HEK293 (cell line): ENCODE measurements at regions not wholly inside any gene's neighbourhood (a gene's known extent, or its start where the extent isn't known, plus 50 kb on each side); places are given as distances from the start of the nearest gene placed in this dataset.

Experiments used
- CTCF ChIA-PET: fragments of 350-600 bp; formaldehyde crosslinking; extraction: SDS; loops from one replicate; lab custom pipeline; 2021; ENCODE audit warnings: antibody characterized with exemption; lab: Yijun Ruan, JAX
- POLR2A ChIA-PET: fragments of 300-600 bp; formaldehyde crosslinking; extraction: SDS; loops from one replicate; lab custom pipeline; 2020; ENCODE audit warnings: antibody characterized with exemption, inconsistent platforms; lab: Yijun Ruan, JAX
- H3K27ac ChIP-seq: fragments of 200-500 bp; sonication (Bioruptor generic); 2 replicates; pipeline ENCODE4 v1.5.1; 2014; ENCODE audit warnings: low read depth, low read length, control low read depth, inconsistent platforms; ENCODE audit errors: extremely low read depth
- H3K36me3 ChIP-seq, 2 experiments: fragments of 200-500 bp in 1 of 2; sonication (Bioruptor generic) in 1 of 2; 1 replicate in 1 of 2; 2 replicates in 1 of 2; pipeline ENCODE4 v1.5.1; 2014 to 2017; ENCODE audit warnings: inconsistent platforms in 2 of 2, low read length in 2 of 2; ENCODE audit not compliant: control insufficient read depth in 2 of 2, insufficient read depth in 1 of 2
- H3K4me1 ChIP-seq: fragments of 200-500 bp; sonication (Bioruptor generic); 2 replicates; pipeline ENCODE4 v1.5.1; 2014; ENCODE audit warnings: mild to moderate bottlenecking, low read length, inconsistent platforms; ENCODE audit not compliant: control insufficient read depth, insufficient read depth
- H3K4me3 ChIP-seq: 2 replicates; pipeline ENCODE4 v1.5.1; 2011; ENCODE audit warnings: low read depth, mild to moderate bottlenecking, control low read depth, low read length, moderate library complexity
- H3K9me3 ChIP-seq: fragments of 200-500 bp; sonication (Bioruptor generic); 2 replicates; pipeline ENCODE4 v1.5.1; 2014; ENCODE audit warnings: low read depth, low read length, inconsistent platforms; ENCODE audit not compliant: control insufficient read depth, insufficient read depth
- AEBP2 ChIP-seq: fragments of 450-650 bp; formaldehyde crosslinking; IDR thresholded peaks from 2 replicates; pipeline ENCODE4 v1.5.1; 2016; ENCODE audit warnings: missing biosample characterization, missing genetic modification characterization, borderline replicate concordance
- GFI1B ChIP-seq: fragments of 450-650 bp; formaldehyde crosslinking; IDR thresholded peaks from 2 replicates; pipeline ENCODE4 v1.5.1; 2016; ENCODE audit warnings: missing biosample characterization, missing genetic modification characterization
- HOXA7 ChIP-seq: sonication (generic); formaldehyde crosslinking; IDR thresholded peaks from 2 replicates; pipeline ENCODE4 v1.8.1; 2022; ENCODE audit warnings: missing genetic modification reagents, borderline replicate concordance
- KLF1 ChIP-seq: fragments of 450-650 bp; formaldehyde crosslinking; IDR thresholded peaks from 2 replicates; pipeline ENCODE4 v1.5.1; 2016; ENCODE audit warnings: missing biosample characterization, missing genetic modification characterization
- MEIS1 ChIP-seq: sonication (generic); formaldehyde crosslinking; IDR thresholded peaks from 2 replicates; pipeline ENCODE4 v1.8.1; 2022; ENCODE audit warnings: missing genetic modification reagents, mild to moderate bottlenecking, borderline replicate concordance
- PBX3 ChIP-seq: sonication (generic); formaldehyde crosslinking; IDR thresholded peaks from 2 replicates; pipeline ENCODE4 v1.8.1; 2022; ENCODE audit warnings: mild to moderate bottlenecking, moderate library complexity, missing genetic modification reagents
- PRDM10 ChIP-seq: fragments of 450-650 bp; formaldehyde crosslinking; IDR thresholded peaks from 2 replicates; pipeline ENCODE4 v1.5.1; 2016; ENCODE audit warnings: missing biosample characterization, missing genetic modification characterization
- TCF7L2 ChIP-seq: IDR thresholded peaks from 2 replicates; pipeline ENCODE4 v1.6.1; 2011; ENCODE audit warnings: low read depth, mild to moderate bottlenecking, inconsistent platforms, low read length, moderate library complexity, borderline replicate concordance
- ZBTB20 ChIP-seq: fragments of 450-650 bp; formaldehyde crosslinking; IDR thresholded peaks from 2 replicates; pipeline ENCODE4 v1.5.1; 2016; ENCODE audit warnings: missing biosample characterization, missing genetic modification characterization
- ZBTB44 ChIP-seq: fragments of 450-650 bp; IDR thresholded peaks from 2 replicates; pipeline ENCODE4 v1.5.1; 2018; ENCODE audit warnings: missing biosample characterization, mild to moderate bottlenecking, missing genetic modification characterization
- ZBTB7A ChIP-seq: fragments of 450-650 bp; formaldehyde crosslinking; IDR thresholded peaks from 2 replicates; pipeline ENCODE4 v1.5.1; 2016; ENCODE audit warnings: low read depth, missing biosample characterization, missing genetic modification characterization
- ZFP37 ChIP-seq: fragments of 450-650 bp; formaldehyde crosslinking; IDR thresholded peaks from 2 replicates; pipeline ENCODE4 v1.5.1; 2016; ENCODE audit warnings: missing biosample characterization, missing genetic modification characterization
- ZNF184 ChIP-seq: fragments of 450-650 bp; IDR thresholded peaks from 2 replicates; pipeline ENCODE4 v1.5.1; 2018; ENCODE audit warnings: missing biosample characterization, mild to moderate bottlenecking, missing genetic modification characterization
- ZNF202 ChIP-seq: fragments of 450-650 bp; formaldehyde crosslinking; IDR thresholded peaks from 2 replicates; pipeline ENCODE4 v1.5.1; 2016; ENCODE audit warnings: missing biosample characterization, missing genetic modification characterization, borderline replicate concordance
- ZNF214 ChIP-seq: fragments of 450-650 bp; formaldehyde crosslinking; IDR thresholded peaks from 2 replicates; pipeline ENCODE4 v1.5.1; 2017; ENCODE audit warnings: missing biosample characterization, mild to moderate bottlenecking, missing genetic modification characterization, borderline replicate concordance
- ZNF266 ChIP-seq: fragments of 450-650 bp; formaldehyde crosslinking; IDR thresholded peaks from 2 replicates; pipeline ENCODE4 v1.5.1; 2016; ENCODE audit warnings: missing biosample characterization, missing genetic modification characterization, low read depth
- ZNF354C ChIP-seq: fragments of 450-650 bp; formaldehyde crosslinking; IDR thresholded peaks from 2 replicates; pipeline ENCODE4 v1.5.1; 2016; ENCODE audit warnings: missing biosample characterization, missing genetic modification characterization, low read depth, borderline replicate concordance
- ZNF362 ChIP-seq: fragments of 450-650 bp; formaldehyde crosslinking; IDR thresholded peaks from 2 replicates; pipeline ENCODE4 v1.5.1; 2016; ENCODE audit warnings: missing biosample characterization, missing genetic modification characterization
- ZNF433 ChIP-seq: fragments of 450-650 bp; formaldehyde crosslinking; IDR thresholded peaks from 2 replicates; pipeline ENCODE4 v1.5.1; 2016; ENCODE audit warnings: missing biosample characterization, missing genetic modification characterization, low read depth
- ZNF585B ChIP-seq: fragments of 450-650 bp; formaldehyde crosslinking; IDR thresholded peaks from 2 replicates; pipeline ENCODE4 v1.5.1; 2016; ENCODE audit warnings: missing biosample characterization, missing genetic modification characterization
- ZNF701 ChIP-seq: fragments of 450-650 bp; formaldehyde crosslinking; IDR thresholded peaks from 2 replicates; pipeline ENCODE4 v1.5.1; 2016; ENCODE audit warnings: missing biosample characterization, missing genetic modification characterization
- ZNF707 ChIP-seq: fragments of 450-650 bp; formaldehyde crosslinking; IDR thresholded peaks from 2 replicates; pipeline ENCODE4 v1.5.1; 2016; ENCODE audit warnings: missing biosample characterization, missing genetic modification characterization
- ZNF776 ChIP-seq: fragments of 450-650 bp; formaldehyde crosslinking; IDR thresholded peaks from 2 replicates; pipeline ENCODE4 v1.5.0; 2017; ENCODE audit warnings: missing biosample characterization, missing genetic modification characterization, borderline replicate concordance
- ZNF791 ChIP-seq: fragments of 450-650 bp; formaldehyde crosslinking; IDR thresholded peaks from 2 replicates; pipeline ENCODE4 v1.5.1; 2016; ENCODE audit warnings: missing biosample characterization, missing genetic modification characterization
- ZNF830 ChIP-seq: fragments of 450-650 bp; IDR thresholded peaks from 2 replicates; pipeline ENCODE4 v1.5.0; 2018; ENCODE audit warnings: missing biosample characterization, missing genetic modification characterization, low read depth, mild to moderate bottlenecking, moderate library complexity
- ZSCAN18 ChIP-seq: fragments of 450-650 bp; formaldehyde crosslinking; IDR thresholded peaks from 2 replicates; pipeline ENCODE4 v1.5.1; 2016; ENCODE audit warnings: missing biosample characterization, missing genetic modification characterization
- ZXDB ChIP-seq: fragments of 450-650 bp; formaldehyde crosslinking; IDR thresholded peaks from 2 replicates; pipeline ENCODE4 v1.5.1; 2016; ENCODE audit warnings: missing biosample characterization, missing genetic modification characterization

GRCh38 chr7:32256376-32256775, 186.2 kb upstream of the PDE1C start:
- POLR2A ChIA-PET: no interaction called here
- CTCF ChIA-PET: no interaction called here
- no peaks in the 10 kb centered on the region for H3K4me1 ChIP-seq
- no peak overlapping the region for H3K27ac ChIP-seq
- H3K36me3 ChIP-seq: no peaks in the 10 kb centered on the region
- H3K9me3 ChIP-seq: no peaks in the 10 kb centered on the region
- TF ChIP-seq ZBTB7A (tag by site-specific recombination) (no peak), ZNF433 (no peak), AEBP2 (tag by site-specific recombination) (no peak), PRDM10 (tag by site-specific recombination) (no peak), ZNF776 (tag by site-specific recombination) (no peak), ZNF791 (tag by site-specific recombination) (no peak), ZSCAN18 (no peak), ZNF354C (no peak)
- H3K4me3 ChIP-seq: no peak overlapping the region

GRCh38 chr7:32255036-32255435, 184.8 kb upstream of the PDE1C start:
- Histone ChIP-seq H3K9me3 (no peaks in the 10 kb centered on the region), H3K4me1 (no peaks in the 10 kb centered on the region)
- TF ChIP-seq ZNF266 (tag by site-specific recombination) (no peak), ZNF707 (tag by site-specific recombination) (no peak), ZBTB20 (tag by site-specific recombination) (no peak), ZXDB (tag by site-specific recombination) (no peak), ZNF184 (tag by site-specific recombination) (no peak), PBX3 (CRISPR knock-in tag) (no peak), ZNF202 (no peak), ZNF585B (tag by site-specific recombination) (no peak), ZNF701 (tag by site-specific recombination) (no peak), KLF1 (tag by site-specific recombination) (no peak), HOXA7 (CRISPR knock-in tag) (no peak), ZNF362 (tag by site-specific recombination) (no peak), TCF7L2 (no peak), ZFP37 (tag by site-specific recombination) (no peak), GFI1B (tag by site-specific recombination) (no peak), MEIS1 (CRISPR knock-in tag) (no peak), ZBTB44 (no peak), ZNF830 (tag by site-specific recombination) (no peak), ZNF214 (tag by site-specific recombination) (no peak)
- TF ChIP-seq, all 188 proteins: peak for 0
- no peak overlapping the region for H3K4me3 ChIP-seq
- no peak overlapping the region for H3K27ac ChIP-seq
- no peaks in the 10 kb centered on the region for H3K36me3 ChIP-seq
- POLR2A ChIA-PET: no interaction called here
- CTCF ChIA-PET: no interaction called here
